Muscle of arm (tissue), 1 donor: ENCODE measurements at regions not wholly inside any gene's neighbourhood (a gene's known extent, or its start where the extent isn't known, plus 50 kb on each side); places are given as distances from the start of the nearest gene placed in this dataset.

Experiments
- DNase-seq: peaks from one replicate; pipeline ENCODE4 v3.0.0-alpha.2; 2013

DNA sequence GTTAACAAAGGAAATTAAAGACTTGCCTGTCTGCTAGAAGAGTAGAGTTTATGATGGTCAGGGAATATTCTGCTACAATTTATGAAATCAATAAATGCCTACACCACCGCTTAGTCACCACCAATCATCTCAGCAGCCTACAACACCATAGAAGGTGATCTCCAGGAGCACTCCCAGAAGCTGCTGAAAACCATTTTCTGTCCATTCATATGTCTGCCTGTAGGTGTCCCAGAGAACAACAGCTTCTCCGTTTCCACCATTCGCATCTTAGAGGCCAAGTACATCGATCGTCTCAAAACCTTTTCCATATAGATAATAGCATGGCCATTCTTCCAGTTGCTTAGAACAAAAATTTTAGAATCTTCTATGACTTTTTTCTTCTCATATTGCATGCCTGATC, 303.4 kb downstream of the KCNC2 start:
- no peak for DNase-seq

DNA sequence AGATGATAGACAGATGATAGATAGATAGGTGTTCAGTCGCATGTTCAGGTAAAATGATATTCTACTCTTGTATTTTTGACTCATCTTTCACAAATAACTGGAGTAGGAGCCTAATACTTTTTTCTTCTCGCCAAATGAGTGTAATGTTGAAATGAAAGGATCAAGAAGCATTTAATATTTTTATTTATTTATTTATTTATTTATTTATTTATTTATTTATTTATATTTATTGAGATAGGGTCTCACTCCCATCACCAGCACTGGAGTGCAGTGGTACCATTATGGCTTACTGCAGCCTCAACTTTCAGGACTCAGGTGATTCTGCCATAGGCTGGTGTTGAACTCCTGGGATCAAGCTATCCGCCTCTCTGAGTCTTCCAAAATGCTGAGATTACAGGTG, 298.8 kb downstream of the KCNC2 start:
- no peak for DNase-seq

DNA sequence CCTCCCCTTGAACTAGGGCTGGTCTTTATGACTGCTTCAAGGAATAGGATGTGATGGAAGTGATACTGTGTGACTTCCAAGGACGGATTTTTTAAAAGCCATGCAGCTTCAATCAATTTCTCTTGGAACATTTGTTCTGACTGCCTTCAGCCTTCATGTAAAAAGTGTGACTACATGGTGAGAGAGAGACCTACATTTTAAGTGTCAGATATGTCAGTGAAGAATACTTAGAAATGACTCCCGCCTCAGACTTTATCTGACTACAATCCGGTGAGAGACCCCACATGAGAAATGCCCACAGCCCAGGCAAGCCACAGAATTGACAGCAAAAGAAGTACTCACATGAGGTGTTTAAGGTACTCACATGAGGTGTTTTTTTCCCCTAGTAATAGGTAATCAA, 295.3 kb downstream of the KCNC2 start:
- DNase-seq: no peak

DNA sequence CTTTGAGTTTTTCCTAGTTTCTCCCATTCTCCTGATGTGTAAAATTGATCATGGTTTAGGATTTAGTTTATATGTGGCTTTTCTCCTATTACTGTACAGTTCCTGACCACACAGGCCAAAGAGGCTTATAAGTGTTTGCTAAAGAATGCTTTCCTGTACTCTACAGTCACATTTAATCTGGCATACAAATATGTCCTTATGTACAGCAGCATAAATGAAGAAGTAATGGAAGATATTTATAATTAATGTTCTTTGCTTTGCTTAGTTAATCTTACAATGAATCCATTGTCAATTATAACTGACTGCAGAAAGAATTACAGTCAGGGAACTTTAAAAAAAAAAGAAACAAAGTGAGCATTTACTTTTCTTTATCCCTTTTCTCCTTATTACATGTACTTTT, 293.9 kb downstream of the KCNC2 start:
- DNase-seq: no peak

DNA sequence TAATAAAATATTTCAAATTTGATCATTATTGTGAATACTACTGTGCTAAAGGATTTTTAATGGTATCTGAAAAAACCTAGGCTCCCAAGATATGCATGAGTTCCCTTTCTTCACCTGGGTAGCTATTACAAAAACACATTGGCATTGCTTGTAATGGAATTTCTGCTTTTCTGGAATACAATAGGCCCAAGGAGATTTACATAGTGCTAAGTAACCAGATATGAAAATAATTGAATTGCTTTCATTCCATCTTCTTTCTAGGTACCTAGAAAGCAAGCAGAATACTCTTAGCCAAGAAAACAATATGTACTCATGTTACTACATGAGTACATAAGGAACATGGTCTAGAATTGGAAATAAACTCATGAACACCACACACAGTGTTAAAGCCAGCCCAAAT, 291.9 kb downstream of the KCNC2 start:
- no peak for DNase-seq

DNA sequence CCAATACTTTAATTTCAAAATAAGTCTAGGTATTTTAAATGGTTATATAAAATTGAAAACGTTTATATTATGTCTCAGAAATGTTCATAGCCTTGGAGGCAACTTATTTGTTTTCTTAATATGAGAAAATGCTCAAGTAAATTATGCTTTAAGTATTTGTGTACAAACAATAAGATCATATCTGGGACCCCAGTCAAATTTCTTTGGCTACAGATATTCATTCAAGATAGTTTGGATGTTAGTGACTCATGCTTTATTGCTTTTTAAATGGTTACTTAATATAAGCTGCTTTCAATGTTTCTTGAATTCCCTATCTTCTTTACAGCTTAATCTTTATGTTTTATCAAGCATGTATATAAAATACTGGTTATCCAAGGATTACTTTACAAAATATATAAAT, 291.3 kb downstream of the KCNC2 start:
- DNase-seq: no peak

DNA sequence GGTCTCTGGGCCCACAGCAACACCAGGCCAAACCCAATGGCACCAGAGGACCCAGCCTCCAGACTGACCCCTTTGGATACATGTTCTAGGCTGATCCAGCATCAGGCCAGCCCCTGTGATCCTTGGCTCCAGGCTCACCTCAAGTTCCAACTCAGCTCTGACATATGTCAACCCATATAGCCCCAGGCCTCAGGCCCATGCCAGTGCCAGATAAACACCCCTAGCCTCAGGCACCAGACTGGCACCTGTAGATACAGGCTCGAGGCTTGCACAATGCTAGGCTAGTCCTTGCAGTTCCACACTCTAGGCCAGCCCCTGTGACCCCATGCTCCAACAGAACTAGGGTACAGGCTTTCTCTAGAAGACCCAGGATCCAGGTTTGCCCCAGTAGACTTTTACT, 287.5 kb downstream of the KCNC2 start:
- no peak for DNase-seq

DNA sequence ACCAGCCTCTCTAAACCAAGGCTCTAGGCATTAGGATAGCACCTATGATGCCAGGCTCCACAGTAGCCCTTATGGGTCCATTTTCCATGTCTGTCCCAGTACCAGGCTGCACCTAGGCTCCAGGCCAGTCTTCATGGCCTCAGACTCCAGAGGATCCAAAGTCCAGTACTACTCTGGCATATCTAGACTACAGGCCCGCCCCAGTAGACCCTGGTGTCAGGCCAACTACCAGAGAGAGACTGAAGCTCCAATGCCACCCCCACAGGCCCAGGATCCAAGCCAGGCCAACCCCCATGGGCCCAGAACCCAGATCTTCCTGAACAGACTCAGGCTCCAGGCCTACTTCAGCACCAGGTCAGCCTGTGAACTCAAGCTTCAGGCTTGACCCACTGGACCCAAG, 287.0 kb downstream of the KCNC2 start:
- no peak for DNase-seq

DNA sequence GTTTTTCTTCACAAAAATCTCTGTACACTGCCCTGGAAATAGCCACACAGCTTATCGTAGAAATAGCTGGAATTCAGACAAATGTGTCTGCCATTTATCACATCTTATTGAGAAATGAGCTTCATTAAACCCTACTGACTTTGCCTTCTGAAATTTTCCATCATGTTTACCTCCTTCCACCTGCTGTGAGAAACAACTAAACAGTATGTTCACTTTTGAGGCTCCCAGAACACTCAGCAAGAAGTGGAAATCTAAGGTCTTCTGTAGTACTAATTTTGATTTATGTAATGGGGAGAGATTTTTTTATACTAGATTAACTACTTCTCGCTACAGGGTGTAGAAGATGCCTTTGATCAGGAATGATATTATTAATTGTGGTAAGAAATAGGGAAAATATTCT, 268.0 kb downstream of the KCNC2 start:
- DNase-seq: no peak

DNA sequence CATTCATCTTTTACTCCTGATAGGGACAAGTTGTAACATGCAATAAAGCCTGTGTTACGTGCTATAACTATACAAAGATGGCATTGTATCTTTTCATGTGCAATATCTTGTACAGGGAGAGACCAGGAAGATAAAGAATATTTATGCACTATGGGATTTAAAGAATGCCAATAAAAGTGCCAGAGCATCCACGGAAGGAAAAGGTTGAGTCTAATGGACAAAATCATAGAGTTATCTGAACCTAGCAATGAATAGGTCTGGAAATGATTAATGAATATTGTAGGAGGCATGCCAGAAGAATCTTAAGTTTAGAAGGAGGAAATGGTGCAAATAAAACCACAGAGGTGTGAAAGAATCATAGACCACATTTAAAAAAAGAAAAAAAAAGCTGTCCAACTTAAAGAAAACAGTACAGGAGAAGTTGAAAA, 263.9 kb downstream of the KCNC2 start:
- no peak for DNase-seq

DNA sequence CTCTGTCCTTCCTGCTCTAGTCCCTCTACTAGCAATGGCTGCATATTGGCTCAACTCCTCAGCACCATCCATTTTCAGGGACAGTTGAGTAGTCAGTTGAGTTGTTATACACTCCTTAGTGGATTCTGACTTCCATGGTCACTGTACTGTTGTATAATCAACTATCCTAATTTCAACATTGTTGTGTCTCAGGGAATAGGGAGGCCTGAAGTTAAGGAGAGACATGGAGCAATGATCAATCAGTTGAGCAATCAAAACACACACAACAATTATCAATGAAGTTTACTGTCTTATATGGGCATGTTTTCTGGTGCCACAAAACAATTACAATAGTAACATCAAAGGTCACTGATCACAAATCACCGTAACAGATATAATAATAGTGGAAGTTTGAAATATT, 255.9 kb downstream of the KCNC2 start:
- DNase-seq: no peak

DNA sequence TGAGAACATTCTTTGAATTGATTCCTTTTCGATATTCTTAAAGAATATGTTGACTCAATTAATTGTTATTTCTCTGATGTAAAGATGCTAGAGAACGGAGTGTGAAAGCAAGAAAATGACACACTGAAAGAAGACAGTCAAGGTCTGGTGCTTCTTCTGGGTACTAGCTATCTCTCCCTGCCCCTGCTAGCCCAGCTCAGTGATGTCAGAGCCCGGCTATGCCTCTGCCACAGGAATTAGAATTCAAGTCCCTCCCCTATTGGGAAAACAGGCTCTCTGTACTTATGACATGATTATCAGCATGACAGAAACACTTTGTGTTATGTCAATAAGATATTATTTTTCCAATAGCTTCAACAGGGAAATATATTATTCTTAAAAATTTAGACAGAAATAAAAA, 252.4 kb downstream of the KCNC2 start:
- DNase-seq: no peak

DNA sequence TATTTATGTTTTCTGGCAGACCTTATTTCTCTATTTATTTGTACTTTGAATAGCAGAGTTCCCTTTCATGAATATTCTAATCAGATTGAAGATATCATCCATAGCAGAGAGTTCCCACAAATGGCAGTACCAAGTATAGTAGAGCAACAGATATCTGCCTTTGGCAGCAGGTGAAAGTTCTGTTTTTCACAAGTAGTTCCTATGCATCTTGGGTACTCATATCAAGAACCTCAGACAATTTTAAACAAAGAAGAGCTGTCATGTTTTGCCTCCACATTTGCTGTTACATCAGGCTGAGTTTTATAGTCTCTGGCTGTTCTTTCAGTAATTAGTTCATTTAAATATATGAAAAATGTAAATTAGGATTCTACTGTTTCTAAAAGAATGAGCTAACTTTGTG, 252.0 kb downstream of the KCNC2 start:
- DNase-seq: no peak

DNA sequence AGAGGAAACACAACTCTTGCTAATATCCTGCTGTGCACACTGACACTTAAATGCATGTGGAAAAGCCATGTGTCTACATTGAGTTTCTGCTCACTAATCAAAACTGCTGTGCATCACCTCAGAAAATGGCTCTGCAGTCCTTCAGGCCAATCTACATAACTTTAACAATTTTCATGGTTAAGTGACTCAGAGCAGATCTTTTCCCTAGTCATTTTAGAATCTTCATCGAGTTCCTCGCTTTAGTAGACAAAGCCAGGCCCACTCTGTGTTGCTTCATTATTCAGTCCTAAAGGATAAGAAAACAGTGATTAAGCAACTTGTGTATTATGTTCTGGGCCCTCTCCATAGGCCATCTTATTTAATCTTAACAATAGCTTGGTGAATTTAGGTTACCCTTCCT, 250.0 kb downstream of the KCNC2 start:
- no peak for DNase-seq

DNA sequence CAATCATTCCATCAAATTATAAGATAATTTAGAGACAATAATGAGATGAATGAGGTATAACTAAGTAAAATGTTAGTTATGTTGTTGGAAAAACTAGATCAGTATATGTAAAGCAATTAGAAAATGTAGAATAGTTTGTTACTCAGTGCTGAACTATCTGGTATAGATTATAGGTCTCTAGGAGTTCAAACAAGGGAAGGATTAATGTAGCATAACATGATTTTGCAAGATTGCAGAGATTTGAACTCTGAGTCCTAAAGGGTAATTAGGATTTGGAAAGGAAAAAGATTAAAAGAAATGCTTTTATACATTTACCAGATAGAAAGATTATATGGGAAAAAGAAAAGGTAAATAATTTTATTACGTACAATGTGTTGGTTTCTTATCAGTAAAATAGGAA, 246.3 kb downstream of the KCNC2 start:
- no peak for DNase-seq

DNA sequence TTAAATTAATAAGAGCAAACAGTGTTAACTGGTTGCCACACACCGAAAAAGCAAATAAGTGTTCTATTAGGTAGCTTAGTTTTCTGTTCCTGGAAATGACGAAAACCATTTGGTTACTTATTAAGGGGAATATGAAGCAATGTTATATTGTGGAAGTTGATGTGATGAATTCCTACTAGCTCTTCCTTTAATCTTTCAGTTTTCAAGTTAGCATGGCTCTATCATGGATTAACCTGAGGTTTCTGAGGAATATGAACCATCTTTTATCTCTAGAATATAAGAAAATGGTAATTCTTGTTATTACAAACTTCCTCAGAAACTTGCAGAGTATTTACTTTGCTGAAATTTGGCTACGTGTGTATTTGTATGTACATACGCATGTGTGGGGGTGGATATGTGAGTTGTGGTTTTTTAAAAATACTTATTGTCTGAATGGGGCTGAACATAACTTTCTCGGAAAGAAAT, 245.7 kb downstream of the KCNC2 start:
- DNase-seq: no peak

DNA sequence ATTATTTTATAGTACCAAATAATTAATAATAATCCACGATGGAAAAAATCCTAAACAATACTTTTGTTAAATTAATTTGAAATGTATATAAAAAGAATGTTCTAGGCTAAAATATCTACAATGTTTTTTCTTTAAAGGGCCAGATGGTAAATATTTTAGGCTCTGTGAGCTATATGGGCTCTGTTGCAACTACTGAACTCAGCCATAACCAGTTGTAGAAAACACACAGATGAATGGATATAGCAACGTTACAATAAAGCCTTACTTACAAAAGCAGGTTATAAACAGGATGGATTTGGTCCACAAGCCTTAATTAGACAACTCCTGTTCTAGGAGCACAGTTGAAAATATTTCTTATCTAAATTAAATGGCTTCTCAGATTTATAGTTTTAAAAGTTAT, 245.2 kb downstream of the KCNC2 start:
- no peak for DNase-seq

DNA sequence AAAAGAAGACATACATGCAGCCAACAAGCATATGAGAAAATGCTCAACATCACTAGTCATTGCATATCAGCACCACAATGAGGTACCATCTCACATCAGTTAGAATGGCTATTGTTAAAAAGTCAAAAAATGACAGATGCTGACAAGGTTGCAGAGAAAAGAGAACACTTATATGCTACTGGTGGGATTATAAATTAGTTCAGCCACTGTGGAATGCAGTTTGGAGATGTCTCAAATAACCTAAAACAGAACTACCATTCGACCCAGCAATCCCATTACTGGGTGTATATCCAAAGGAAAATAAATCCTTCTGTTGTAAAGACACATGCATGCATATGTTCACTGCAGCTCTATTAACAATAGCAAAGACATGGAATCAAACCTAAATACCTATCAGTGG, 238.4 kb downstream of the KCNC2 start:
- DNase-seq: no peak

DNA sequence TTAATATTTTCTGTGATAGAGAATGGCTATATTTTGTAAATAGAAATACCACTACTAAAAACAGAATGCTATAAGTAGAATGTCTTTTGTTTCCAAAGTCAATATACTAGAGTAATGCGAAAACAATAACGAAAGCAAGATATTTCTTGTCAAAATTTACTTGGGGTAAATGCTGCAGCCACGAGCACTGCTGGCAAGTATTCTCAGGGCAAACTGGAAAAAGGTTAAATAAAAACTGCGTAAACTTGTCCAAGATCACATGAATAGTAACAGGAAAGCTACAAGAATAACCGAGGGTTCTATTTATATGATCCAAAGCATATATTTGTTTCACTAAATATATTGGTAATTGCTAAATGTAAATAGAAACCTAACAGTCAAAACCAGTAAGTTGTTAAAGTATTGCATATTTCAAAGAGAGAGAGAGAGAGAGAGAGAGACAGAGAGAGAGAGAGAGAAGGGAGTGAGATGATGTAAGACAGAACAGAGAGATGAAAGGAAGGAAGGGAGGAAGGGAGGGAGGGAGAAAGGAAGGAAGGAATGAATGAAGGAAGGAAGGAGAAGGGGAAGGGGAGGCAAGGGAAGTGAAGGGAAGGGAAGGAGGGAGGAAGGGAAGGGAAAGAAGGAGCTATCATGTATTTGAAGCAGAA, 231.7 kb downstream of the KCNC2 start:
- DNase-seq: no peak

DNA sequence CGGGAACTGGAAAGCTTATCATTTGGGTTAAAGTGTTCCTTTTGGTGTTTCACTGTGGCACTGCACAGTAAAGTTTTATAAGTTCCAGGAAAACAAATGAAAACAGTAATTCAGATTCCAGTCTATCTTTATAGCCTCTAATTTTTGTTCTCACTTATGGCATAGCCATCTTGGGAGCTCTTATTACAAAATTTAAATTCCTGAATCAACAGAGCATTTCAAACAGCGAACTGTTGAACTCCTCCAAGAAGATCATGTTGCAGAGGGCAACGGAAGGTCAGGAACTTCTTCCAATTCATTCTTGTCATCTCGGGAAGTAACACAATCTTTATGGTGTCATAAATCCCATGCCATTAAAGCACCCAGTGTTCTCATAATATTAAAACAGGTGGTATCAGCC, 229.1 kb downstream of the KCNC2 start:
- peak; percentile 35 for DNase-seq

DNA sequence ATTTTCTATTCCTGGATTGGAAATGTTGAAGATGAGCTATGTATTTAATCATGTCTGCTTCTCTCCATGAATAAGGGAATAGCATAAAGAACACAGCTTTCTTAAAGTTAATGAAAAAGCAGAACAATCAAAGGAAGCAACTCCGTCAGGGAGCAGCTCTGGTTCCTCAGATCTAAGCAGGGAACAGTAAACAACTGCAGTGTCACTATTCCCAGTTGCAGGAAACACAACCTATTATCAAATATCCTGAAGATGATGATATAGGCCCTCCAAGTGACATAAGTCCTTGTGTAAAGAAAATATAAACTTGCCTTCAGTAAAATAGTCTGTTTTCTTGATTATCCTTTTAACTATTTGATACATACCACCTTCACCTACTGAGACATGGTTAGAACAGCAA, 228.1 kb downstream of the KCNC2 start:
- no peak for DNase-seq

DNA sequence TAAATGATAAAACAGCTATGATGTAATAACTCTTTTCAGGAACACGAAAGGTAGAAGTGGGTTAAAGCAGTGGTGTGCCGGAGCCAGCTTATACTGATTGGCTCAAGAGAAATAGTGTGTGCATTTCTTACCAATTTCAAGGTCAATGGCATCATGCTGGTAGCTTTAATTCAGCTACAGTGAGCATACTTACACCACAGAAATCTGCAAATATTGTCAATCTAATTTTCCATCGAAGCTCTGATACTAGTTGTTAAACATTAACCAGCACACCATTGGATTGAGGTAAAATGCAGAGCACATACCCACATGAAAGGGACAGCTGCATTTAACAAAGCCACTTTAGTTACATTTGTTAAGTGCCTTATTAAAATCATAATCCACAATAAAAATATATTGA, 225.7 kb downstream of the KCNC2 start:
- no peak for DNase-seq

DNA sequence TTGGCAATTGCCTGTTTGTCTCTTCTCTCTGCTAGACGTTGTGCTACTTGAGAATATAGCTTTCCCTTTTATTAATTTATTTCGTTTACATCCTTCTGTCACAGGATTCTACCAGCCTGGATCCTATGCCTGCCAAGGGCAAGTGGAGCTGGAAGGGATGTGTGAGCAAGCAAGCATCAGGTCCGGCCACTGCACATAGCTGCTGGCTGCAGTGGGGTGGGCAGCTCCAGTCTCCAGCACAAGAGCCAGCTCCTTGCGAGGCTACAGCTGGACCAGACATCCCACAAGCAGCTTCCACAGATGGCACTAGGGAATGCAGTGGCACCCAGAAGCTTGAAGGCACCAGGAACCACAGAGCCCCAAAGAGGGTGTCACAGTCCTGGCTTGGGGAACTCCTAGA, 225.0 kb downstream of the KCNC2 start:
- no peak for DNase-seq

DNA sequence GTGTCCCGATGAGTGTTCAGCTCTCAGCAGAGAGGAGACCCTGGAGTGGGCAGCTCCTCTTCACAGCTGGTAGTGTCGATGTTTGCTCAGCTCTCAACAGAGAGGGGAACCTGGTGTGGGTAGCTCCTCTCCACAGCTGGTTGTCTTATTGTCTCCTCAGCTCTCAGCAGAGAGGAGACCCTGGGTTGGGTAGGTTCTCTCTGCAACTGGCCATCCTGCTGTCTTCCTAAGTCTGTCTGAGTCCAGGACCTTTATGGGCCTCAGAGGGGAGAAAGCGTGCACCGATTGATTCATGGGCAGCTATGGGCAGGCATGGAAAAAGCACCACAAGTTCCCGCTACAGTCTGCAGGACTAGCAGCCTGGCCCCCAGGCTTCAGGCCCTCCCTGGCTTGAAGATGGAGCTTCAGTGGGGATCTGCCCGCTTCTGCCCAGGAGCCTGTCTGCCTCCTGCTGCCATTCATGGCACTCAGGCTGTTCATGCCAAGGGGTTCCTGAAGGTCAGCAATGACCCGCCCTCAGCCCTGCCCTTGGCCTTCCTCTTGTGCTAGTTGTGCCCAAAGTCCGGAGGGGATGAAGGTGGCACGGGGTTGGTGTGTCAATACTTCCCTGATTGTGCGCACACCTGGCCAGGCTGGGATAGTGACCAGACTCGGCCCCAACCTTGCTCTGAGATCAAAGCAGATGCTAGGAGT, 224.2 kb downstream of the KCNC2 start:
- DNase-seq: no peak
